ENCODE measurements at regions not wholly inside any gene's neighbourhood (a gene's known extent, or its start where the extent isn't known, plus 50 kb on each side); places are given as distances from the start of the nearest gene placed in this dataset.

- H3K27me3 Mint-ChIP-seq = no peaks in the 10 kb centered on the region
- Histone ChIP-seq H3K4me3 (ENCODE audit: control extremely low read depth in 1 of 5, extremely low read depth in 1 of 5, insufficient read depth in 1 of 5, low read depth in 2 of 5, low read length in 4 of 5) (no peak overlapping the region), H3K79me2 (ENCODE audit: control insufficient read depth, insufficient read depth, low read length) (no peaks in the 10 kb centered on the region), H2AFZ (ENCODE audit: insufficient read depth, low read depth, low read length, poor library complexity, severe bottlenecking) (no peak overlapping the region), H3K27ac (ENCODE audit: low read length in 2 of 2) (no peak overlapping the region), H3K36me3 (replicated peaks in 1 of 2; ENCODE audit: control extremely low read depth in 1 of 2, control insufficient read depth in 1 of 2, extremely low read depth in 1 of 2, insufficient read depth in 2 of 2, low read length in 1 of 2) (no peaks in the 10 kb centered on the region), H3K4me2 (replicated peaks; ENCODE audit: low read depth, low read length, poor library complexity, severe bottlenecking) (no peak overlapping the region), H3K9me3 (ENCODE audit: control extremely low read depth in 1 of 3, control insufficient read depth in 2 of 3, insufficient read depth in 1 of 3, low read length in 2 of 3) (no peaks in the 10 kb centered on the region), H3K9ac (ENCODE audit: low read length) (no peak overlapping the region), H3K4me1 (ENCODE audit: control insufficient read depth in 2 of 2, insufficient read depth in 2 of 2, low read length in 2 of 2) (no peaks in the 10 kb centered on the region), H3K27me3 (replicated peaks in 1 of 4; ENCODE audit: control extremely low read depth in 1 of 4, control insufficient read depth in 3 of 4, insufficient read depth in 4 of 4, low read length in 3 of 4) (no peaks in the 10 kb centered on the region), H4K20me1 (ENCODE audit: control insufficient read depth, insufficient read depth, low read length, poor library complexity, severe bottlenecking) (no peaks in the 10 kb centered on the region)
- ATAC-seq (ENCODE audit: low read depth) = no peak
- no peak overlapping the region for H3K27ac Mint-ChIP-seq
- CTCF ChIA-PET = no interaction called here
- intact Hi-C loops (cut with micrococcal nuclease) = no loop called here
- POLR2A ChIA-PET = no interaction called here
- WGBS (ENCODE audit: insufficient coverage) = no CpG with 5 or more reads among the region's 4 CpGs
- DNase-seq = no peak
- TF ChIP-seq EZH2 (IDR thresholded peaks at IDR 0.05; ENCODE audit: borderline replicate concordance, insufficient read depth, low read depth, low read length, poor library complexity, severe bottlenecking) (no peak), CTCF (IDR thresholded peaks at IDR 0.05) (no peak)
- peaks cover 3% of the 10 kb centered on the region for H3K9me3 Mint-ChIP-seq (ENCODE audit: insufficient read depth)
- H3K4me1 Mint-ChIP-seq = no peaks in the 10 kb centered on the region
- H3K4me3 Mint-ChIP-seq = no peak overlapping the region
Measured at GRCh38 chr2:155662224-155662623, 670.3 kb downstream of the NR4A2 start.

GRCh38 chr2:155653176-155653575 lies 679.3 kb downstream of the NR4A2 start:
- DNase-seq (no peak), ATAC-seq (ENCODE audit: low read depth) (no peak)
- TF ChIP-seq CTCF (IDR thresholded peaks at IDR 0.05) (no peak), EZH2 (IDR thresholded peaks at IDR 0.05; ENCODE audit: borderline replicate concordance, insufficient read depth, low read depth, low read length, poor library complexity, severe bottlenecking) (no peak)
- no peak overlapping the region for H3K4me3 ChIP-seq (ENCODE audit: control extremely low read depth in 1 of 5, extremely low read depth in 1 of 5, insufficient read depth in 1 of 5, low read depth in 2 of 5, low read length in 4 of 5)
- H3K27me3 Mint-ChIP-seq = no peaks in the 10 kb centered on the region
- no peak overlapping the region for H2AFZ ChIP-seq (ENCODE audit: insufficient read depth, low read depth, low read length, poor library complexity, severe bottlenecking)
- H3K27me3 ChIP-seq (replicated peaks in 1 of 4; ENCODE audit: control extremely low read depth in 1 of 4, control insufficient read depth in 3 of 4, insufficient read depth in 4 of 4, low read length in 3 of 4) = no peaks in the 10 kb centered on the region
- no peak overlapping the region for H3K4me2 ChIP-seq (replicated peaks; ENCODE audit: low read depth, low read length, poor library complexity, severe bottlenecking)
- CTCF ChIA-PET = no interaction called here
- H3K79me2 ChIP-seq (ENCODE audit: control insufficient read depth, insufficient read depth, low read length) = no peaks in the 10 kb centered on the region
- no peaks in the 10 kb centered on the region for H3K4me1 ChIP-seq (ENCODE audit: control insufficient read depth in 2 of 2, insufficient read depth in 2 of 2, low read length in 2 of 2)
- no peak overlapping the region for H3K27ac ChIP-seq (ENCODE audit: low read length in 2 of 2)
- H4K20me1 ChIP-seq (ENCODE audit: control insufficient read depth, insufficient read depth, low read length, poor library complexity, severe bottlenecking) = no peaks in the 10 kb centered on the region
- no peaks in the 10 kb centered on the region for H3K36me3 ChIP-seq (replicated peaks in 1 of 2; ENCODE audit: control extremely low read depth in 1 of 2, control insufficient read depth in 1 of 2, extremely low read depth in 1 of 2, insufficient read depth in 2 of 2, low read length in 1 of 2)
- no peak overlapping the region for H3K4me3 Mint-ChIP-seq
- no peak overlapping the region for H3K27ac Mint-ChIP-seq
- no peaks in the 10 kb centered on the region for H3K9me3 Mint-ChIP-seq (ENCODE audit: insufficient read depth)
- H3K9me3 ChIP-seq (ENCODE audit: control extremely low read depth in 1 of 3, control insufficient read depth in 2 of 3, insufficient read depth in 1 of 3, low read length in 2 of 3) = no peaks in the 10 kb centered on the region
- intact Hi-C loops (cut with micrococcal nuclease) = no loop called here
- POLR2A ChIA-PET = no interaction called here
- H3K9ac ChIP-seq (ENCODE audit: low read length) = no peak overlapping the region
- WGBS (ENCODE audit: insufficient coverage) = no CpG with 5 or more reads among the region's 1 CpG
- no peaks in the 10 kb centered on the region for H3K4me1 Mint-ChIP-seq

All from B cell (primary cell).